CD14-positive monocyte (primary cell): ENCODE measurements at regions not wholly inside any gene's neighbourhood (a gene's known extent, or its start where the extent isn't known, plus 50 kb on each side); places are given as distances from the start of the nearest gene placed in this dataset.
A peak's percentile ranks its signal among the peaks of the same experiment; 100 is the strongest.

Experiments
- DNase-seq, 3 donors: peaks; one replicate each; pipeline ENCODE4 v3.0.0-alpha.2; 2011 to 2022
- H2AFZ ChIP-seq: 2 replicates; pipeline ENCODE4 v1.6.0; 2012; ENCODE audit warnings: mild to moderate bottlenecking, low read depth, low read length, inconsistent platforms; ENCODE audit not compliant: insufficient read depth, poor library complexity, severe bottlenecking
- H3K27ac ChIP-seq, 2 donors: 1 replicate in 1 of 2; 2 replicates in 1 of 2; pipeline ENCODE4 v1.5.1; 2012 to 2013; ENCODE audit warnings: low read length in 2 of 2, control low read depth in 1 of 2, inconsistent platforms in 1 of 2, low read depth in 1 of 2, mild to moderate bottlenecking in 1 of 2
- H3K27me3 ChIP-seq, 2 donors: one replicate each; pipeline versions ENCODE4 v1.6.0 to v1.6.1; 2011 to 2013; ENCODE audit warnings: low read length in 2 of 2; ENCODE audit not compliant: control insufficient read depth in 2 of 2, insufficient read depth in 2 of 2
- H3K36me3 ChIP-seq, 2 donors: replicated peaks in 1 of 2; 1 replicate in 1 of 2; 2 replicates in 1 of 2; pipeline versions ENCODE4 v1.5.1 to v1.6.1; 2012 to 2013; ENCODE audit warnings: low read length in 2 of 2, control low read depth in 1 of 2, inconsistent platforms in 1 of 2, mild to moderate bottlenecking in 1 of 2; ENCODE audit not compliant: insufficient read depth in 2 of 2, control insufficient read depth in 1 of 2
- H3K4me1 ChIP-seq, 2 donors: 1 replicate in 1 of 2; 2 replicates in 1 of 2; pipeline versions ENCODE4 v1.5.1 to v1.6.1; 2012 to 2013; ENCODE audit warnings: low read length in 2 of 2, control low read depth in 1 of 2, inconsistent platforms in 1 of 2, mild to moderate bottlenecking in 1 of 2, moderate library complexity in 1 of 2; ENCODE audit not compliant: insufficient read depth in 2 of 2, control insufficient read depth in 1 of 2
- H3K4me2 ChIP-seq: replicated peaks from 2 replicates; pipeline ENCODE3; 2012; ENCODE audit warnings: low read length, moderate library complexity, mild to moderate bottlenecking; ENCODE audit not compliant: poor library complexity, severe bottlenecking; ENCODE audit errors: extremely low read depth
- H3K4me3 ChIP-seq, 3 experiments: fragments of 200-600 bp in 1 of 3; sonication (generic) in 1 of 3; replicated peaks in 1 of 3; 1 replicate in 2 of 3; 2 replicates in 1 of 3; pipeline ENCODE4 v1.5.1; 2011 to 2013; ENCODE audit warnings: low read length in 3 of 3, mild to moderate bottlenecking in 3 of 3, control low read depth in 2 of 3, low read depth in 2 of 3, inconsistent platforms in 1 of 3, moderate library complexity in 1 of 3
- H3K79me2 ChIP-seq: 2 replicates; pipeline ENCODE4 v1.6.0; 2012; ENCODE audit warnings: mild to moderate bottlenecking, control low read depth, inconsistent platforms, low read length, moderate library complexity; ENCODE audit not compliant: insufficient read depth
- H3K9ac ChIP-seq: 2 replicates; pipeline ENCODE4 v1.6.0; 2017; ENCODE audit warnings: low read length, mild to moderate bottlenecking; ENCODE audit not compliant: insufficient read depth, poor library complexity, severe bottlenecking
- H3K9me3 ChIP-seq, 2 donors: replicated peaks in 1 of 2; 1 replicate in 1 of 2; 2 replicates in 1 of 2; pipeline versions ENCODE4 v1.5.1 to v1.6.1; 2012 to 2013; ENCODE audit warnings: low read length in 2 of 2, control low read depth in 1 of 2; ENCODE audit not compliant: control insufficient read depth in 1 of 2, insufficient read depth in 1 of 2
- H4K20me1 ChIP-seq: 2 replicates; pipeline ENCODE4 v1.6.0; 2012; ENCODE audit warnings: mild to moderate bottlenecking, low read length, control low read depth, moderate library complexity; ENCODE audit not compliant: insufficient read depth
- H3K27ac Mint-ChIP-seq, 7 donors: one replicate each; pipeline ENCODE4 v1.8.0; 2020; ENCODE audit warnings: mild to moderate bottlenecking in 7 of 7, mixed read lengths in 7 of 7, moderate library complexity in 6 of 7, inconsistent platforms in 2 of 7
- H3K27me3 Mint-ChIP-seq, 3 donors: one replicate each; pipeline ENCODE4 v1.8.0; 2021 to 2022; ENCODE audit warnings: low read depth in 3 of 3, mild to moderate bottlenecking in 3 of 3, mixed read lengths in 3 of 3, moderate library complexity in 3 of 3, inconsistent platforms in 1 of 3
- H3K36me3 Mint-ChIP-seq, 2 donors: one replicate each; pipeline ENCODE4 v1.8.0; 2020; ENCODE audit warnings: mixed read lengths in 2 of 2, inconsistent platforms in 1 of 2, mild to moderate bottlenecking in 1 of 2
- H3K4me1 Mint-ChIP-seq: one replicate; pipeline ENCODE4 v1.8.0; 2020; ENCODE audit warnings: mild to moderate bottlenecking, mixed read lengths
- H3K4me3 Mint-ChIP-seq, 2 donors: one replicate each; pipeline ENCODE4 v1.8.0; 2020; ENCODE audit warnings: mild to moderate bottlenecking in 2 of 2, mixed read lengths in 2 of 2, moderate library complexity in 1 of 2
- H3K9me3 Mint-ChIP-seq, 7 donors: one replicate each; pipeline ENCODE4 v1.8.0; 2020 to 2022; ENCODE audit warnings: mixed read lengths in 7 of 7, mild to moderate bottlenecking in 6 of 7, moderate library complexity in 6 of 7, inconsistent platforms in 2 of 7
- WGBS: methylation state at CpG from one replicate; pipeline ENCODE4 v1.1.5; 2013; ENCODE audit warnings: missing lambda C conversion rate; ENCODE audit not compliant: insufficient coverage; 5-methylcytosine and 5-hydroxymethylcytosine counted together
- intact Hi-C, 2 donors: fragments of 100-400 bp; cut with micrococcal nuclease; formaldehyde crosslinking; loops; one replicate each; pipeline versions ENCODE4 v1.15.0 to v1.15.1; 2023
- TF ChIP-seq, protein P1 (sequence below): fragments of 200-600 bp; IDR thresholded peaks from one replicate; pipeline ENCODE4 v1.8.0; 2022; ENCODE audit warnings: antibody characterized with exemption, mild to moderate bottlenecking

DNA sequence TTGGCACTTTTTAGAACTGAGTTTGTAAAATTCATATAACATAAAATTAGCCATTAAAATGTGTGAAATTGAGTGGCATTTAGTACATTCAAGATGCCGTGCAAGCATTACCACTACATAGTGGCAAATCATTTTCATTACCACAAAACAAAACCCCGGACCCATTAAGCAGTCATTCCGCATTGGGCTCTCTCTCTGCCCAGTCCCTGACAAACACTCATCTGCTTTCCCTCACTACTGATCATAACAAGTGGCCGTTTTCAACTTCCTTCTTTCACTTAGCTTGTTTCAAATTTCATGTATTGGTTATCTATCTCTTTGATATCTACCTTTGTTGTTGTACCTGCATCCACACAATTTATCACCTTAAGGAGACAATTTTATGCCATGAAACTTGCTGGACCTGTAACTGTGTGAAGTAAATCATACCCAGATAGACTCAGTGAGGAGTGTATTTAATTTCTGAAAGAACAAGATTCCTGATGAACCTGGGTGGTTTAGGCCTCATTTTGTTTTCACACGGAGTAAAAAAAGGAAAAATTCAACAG lies 202.1 kb downstream of the OR13H1 start:
- H3K4me1 ChIP-seq = peaks cover 0 to 24% of the 10 kb centered on the region in 2 donors
- no peak for DNase-seq
- H3K79me2 ChIP-seq = no peaks in the 10 kb centered on the region
- Mint-ChIP-seq H3K36me3 (peaks cover 11 to 19% of the 10 kb centered on the region in 2 donors), H3K4me3 (no peak overlapping the region), H3K27ac (peak overlapping the region in 4 of 7 donors; percentile 26 to 86 (median 64)), H3K9me3 (peaks cover 7 to 33% (median 24%) of the 10 kb centered on the region in 7 donors), H3K27me3 (peaks cover 0 to 2% (median 0%) of the 10 kb centered on the region in 3 donors), H3K4me1 (no peaks in the 10 kb centered on the region)
- WGBS = no CpG with 5 or more reads among the region's 5 CpGs
- peaks cover 9 to 20% of the 10 kb centered on the region in 2 donors for H3K9me3 ChIP-seq
- no peaks in the 10 kb centered on the region for H3K27me3 ChIP-seq
- H3K4me2 ChIP-seq = peak overlapping the region; percentile 77
- H4K20me1 ChIP-seq = no peaks in the 10 kb centered on the region
- no peak overlapping the region for H3K9ac ChIP-seq
- peak overlapping the region in 1 of 2 donors; percentile 80 for H3K27ac ChIP-seq
- H2AFZ ChIP-seq = peak overlapping the region; percentile 78
- intact Hi-C loops = no loop called here
- H3K4me3 ChIP-seq = peak overlapping the region in 2 of 3 experiments; percentile 81 to 90
- no peaks in the 10 kb centered on the region for H3K36me3 ChIP-seq
- TF ChIP-seq, protein P1, sequence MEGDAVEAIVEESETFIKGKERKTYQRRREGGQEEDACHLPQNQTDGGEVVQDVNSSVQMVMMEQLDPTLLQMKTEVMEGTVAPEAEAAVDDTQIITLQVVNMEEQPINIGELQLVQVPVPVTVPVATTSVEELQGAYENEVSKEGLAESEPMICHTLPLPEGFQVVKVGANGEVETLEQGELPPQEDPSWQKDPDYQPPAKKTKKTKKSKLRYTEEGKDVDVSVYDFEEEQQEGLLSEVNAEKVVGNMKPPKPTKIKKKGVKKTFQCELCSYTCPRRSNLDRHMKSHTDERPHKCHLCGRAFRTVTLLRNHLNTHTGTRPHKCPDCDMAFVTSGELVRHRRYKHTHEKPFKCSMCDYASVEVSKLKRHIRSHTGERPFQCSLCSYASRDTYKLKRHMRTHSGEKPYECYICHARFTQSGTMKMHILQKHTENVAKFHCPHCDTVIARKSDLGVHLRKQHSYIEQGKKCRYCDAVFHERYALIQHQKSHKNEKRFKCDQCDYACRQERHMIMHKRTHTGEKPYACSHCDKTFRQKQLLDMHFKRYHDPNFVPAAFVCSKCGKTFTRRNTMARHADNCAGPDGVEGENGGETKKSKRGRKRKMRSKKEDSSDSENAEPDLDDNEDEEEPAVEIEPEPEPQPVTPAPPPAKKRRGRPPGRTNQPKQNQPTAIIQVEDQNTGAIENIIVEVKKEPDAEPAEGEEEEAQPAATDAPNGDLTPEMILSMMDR = no peak

DNA sequence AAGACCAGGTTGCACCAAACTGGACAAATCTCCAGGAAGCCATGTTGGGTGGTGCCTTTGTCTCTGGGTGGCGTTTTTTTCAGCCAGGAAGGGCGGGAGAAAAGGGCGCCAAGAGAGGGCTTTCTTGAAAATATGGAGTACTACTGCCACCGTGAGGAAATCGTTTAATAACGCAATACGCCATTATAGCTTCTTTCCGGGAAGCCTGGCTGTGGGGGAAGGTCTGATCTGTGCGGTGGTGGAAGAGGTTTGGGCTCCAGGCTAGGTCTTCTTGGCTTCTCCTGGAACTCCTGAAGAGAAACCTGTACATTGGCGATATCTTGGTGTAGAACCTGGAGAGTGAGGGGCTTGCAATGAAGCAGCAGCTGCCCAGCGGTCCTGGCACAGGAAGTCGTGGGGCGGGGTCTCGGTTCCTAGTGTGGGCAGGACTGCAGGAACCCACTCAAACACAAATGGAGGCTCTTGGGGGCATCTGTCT lies 202.7 kb downstream of the OR13H1 start:
- no peak overlapping the region for H3K9ac ChIP-seq
- Mint-ChIP-seq H3K27me3 (peaks cover 0 to 2% (median 0%) of the 10 kb centered on the region in 3 donors), H3K27ac (peak overlapping the region in 5 of 7 donors; percentile 83 to 95 (median 86)), H3K9me3 (peaks cover 3 to 28% (median 19%) of the 10 kb centered on the region in 7 donors), H3K4me1 (no peaks in the 10 kb centered on the region), H3K4me3 (no peak overlapping the region), H3K36me3 (peaks cover 11 to 17% of the 10 kb centered on the region in 2 donors)
- intact Hi-C loops = no loop called here
- peak in 1 of 3 donors; percentile 86 for DNase-seq
- H3K4me1 ChIP-seq = peaks cover 0 to 24% of the 10 kb centered on the region in 2 donors
- H3K4me3 ChIP-seq = peak overlapping the region in 2 of 3 experiments; percentile 81 to 90
- TF ChIP-seq, protein P1 = no peak
- WGBS = 97% methylated on average over 6 of the region's 14 CpGs
- H3K27ac ChIP-seq = peak overlapping the region in 1 of 2 donors; percentile 80
- H3K4me2 ChIP-seq = peak overlapping the region; percentile 77
- H3K79me2 ChIP-seq = no peaks in the 10 kb centered on the region
- peaks cover 4 to 15% of the 10 kb centered on the region in 2 donors for H3K9me3 ChIP-seq
- peak overlapping the region; percentile 78 for H2AFZ ChIP-seq
- no peaks in the 10 kb centered on the region for H4K20me1 ChIP-seq
- no peaks in the 10 kb centered on the region for H3K36me3 ChIP-seq
- no peaks in the 10 kb centered on the region for H3K27me3 ChIP-seq
